Suppressor macrophage (primary cell): ENCODE measurements at regions not wholly inside any gene's neighbourhood (a gene's known extent, or its start where the extent isn't known, plus 50 kb on each side); places are given as distances from the start of the nearest gene placed in this dataset.
"Not testable (repeated sequence)": the region's sequence is repeated elsewhere in the genome, so short reads cannot be mapped to it uniquely, and the experiment has no call there.

Experiments used
- DNase-seq, 4 experiments: peaks; one replicate each; pipeline ENCODE4 v3.0.0-alpha.2; 2020 to 2022

- no peak for DNase-seq
Measured at GRCh38 chr18:60060578-60060977, 160.8 kb downstream of the PMAIP1 start.

GRCh38 chr18:60060026-60060425 lies 160.2 kb downstream of the PMAIP1 start:
- DNase-seq = no peak

- no peak for DNase-seq
Measured at GRCh38 chr18:60059216-60059615, 159.4 kb downstream of the PMAIP1 start.

- DNase-seq = peak in 3 of 4 experiments; percentile 5 to 34 (median 16)
Measured at GRCh38 chr18:60053747-60054304, 154.0 kb downstream of the PMAIP1 start.

GRCh38 chr18:60050821-60051220 lies 151.0 kb downstream of the PMAIP1 start:
- no peak for DNase-seq

- no peak for DNase-seq
Measured at GRCh38 chr18:60049172-60049571, 149.4 kb downstream of the PMAIP1 start.

GRCh38 chr18:60047556-60047955 lies 147.8 kb downstream of the PMAIP1 start:
- no peak for DNase-seq

- DNase-seq = no peak
Measured at GRCh38 chr18:60044290-60045006, 144.7 kb downstream of the PMAIP1 start.

GRCh38 chr18:60040971-60041370 lies 141.2 kb downstream of the PMAIP1 start:
- DNase-seq = no peak

- DNase-seq = no peak
Measured at GRCh38 chr18:60038731-60039130, 138.9 kb downstream of the PMAIP1 start.

GRCh38 chr18:60027397-60027796 lies 127.6 kb downstream of the PMAIP1 start:
- no peak for DNase-seq

- no peak for DNase-seq
Measured at GRCh38 chr18:60024857-60025256, 125.1 kb downstream of the PMAIP1 start.

- no peak for DNase-seq
Measured at GRCh38 chr18:60024345-60024744, 124.5 kb downstream of the PMAIP1 start.

GRCh38 chr18:60022671-60023276 lies 123.0 kb downstream of the PMAIP1 start:
- DNase-seq = peak in 1 of 4 experiments; percentile 4

GRCh38 chr18:60021556-60021955 lies 121.8 kb downstream of the PMAIP1 start:
- DNase-seq = no peak

GRCh38 chr18:60020107-60020925 lies 120.5 kb downstream of the PMAIP1 start:
- DNase-seq = no peak

GRCh38 chr18:60019463-60019840 lies 119.7 kb downstream of the PMAIP1 start:
- no peak for DNase-seq

GRCh38 chr18:60018618-60019462 lies 119.0 kb downstream of the PMAIP1 start:
- no peak for DNase-seq

- DNase-seq = peak; percentile 3 to 23 (median 14)
Measured at GRCh38 chr18:60018134-60018533, 118.3 kb downstream of the PMAIP1 start.

- DNase-seq = no peak
Measured at GRCh38 chr18:60017371-60017770, 117.6 kb downstream of the PMAIP1 start.

- not testable (repeated sequence) for DNase-seq
Measured at GRCh38 chr18:60015826-60016225, 116.0 kb downstream of the PMAIP1 start.

- DNase-seq = not testable (repeated sequence)
Measured at GRCh38 chr18:60013148-60013547, 113.4 kb downstream of the PMAIP1 start.
